Aorta (tissue), 5 donors: ENCODE measurements at regions not wholly inside any gene's neighbourhood (a gene's known extent, or its start where the extent isn't known, plus 50 kb on each side); places are given as distances from the start of the nearest gene placed in this dataset.

Experiments used
- ATAC-seq: fragments of 200-7000 bp; cut with Tn5 transposase; one replicate; pipeline ENCODE4 v1.9.1; 2022; ENCODE audit warnings: moderate library complexity; ENCODE audit not compliant: low FRiP score
- DNase-seq, 2 donors: peaks; one replicate each; pipeline ENCODE4 v3.0.0-alpha.2; 2020
- H3K27ac ChIP-seq, 2 donors: one replicate each; pipeline ENCODE4 v1.5.1; 2013; ENCODE audit warnings: low read length in 2 of 2, mild to moderate bottlenecking in 2 of 2, moderate library complexity in 2 of 2, control low read depth in 1 of 2, inconsistent platforms in 1 of 2, low read depth in 1 of 2
- H3K27me3 ChIP-seq, 2 donors: one replicate each; pipeline ENCODE4 v1.6.1; 2013; ENCODE audit warnings: control low read depth in 1 of 2, low read length in 1 of 2, mild to moderate bottlenecking in 1 of 2, moderate library complexity in 1 of 2; ENCODE audit not compliant: insufficient read depth in 2 of 2, control insufficient read depth in 1 of 2
- H3K36me3 ChIP-seq, 2 donors: one replicate each; pipeline ENCODE4 v1.6.1; 2013; ENCODE audit warnings: control low read depth in 1 of 2, low read length in 1 of 2, mild to moderate bottlenecking in 1 of 2; ENCODE audit not compliant: insufficient read depth in 2 of 2, control insufficient read depth in 1 of 2
- H3K4me1 ChIP-seq, 2 donors: one replicate each; pipeline ENCODE4 v1.6.1; 2013; ENCODE audit warnings: low read length in 2 of 2, control low read depth in 1 of 2, mild to moderate bottlenecking in 1 of 2, moderate library complexity in 1 of 2; ENCODE audit not compliant: insufficient read depth in 2 of 2, control insufficient read depth in 1 of 2
- H3K4me3 ChIP-seq, 2 donors: one replicate each; pipeline ENCODE4 v1.5.1; 2013; ENCODE audit warnings: low read length in 2 of 2, control low read depth in 1 of 2, mild to moderate bottlenecking in 1 of 2
- H3K9me3 ChIP-seq: one replicate; pipeline ENCODE4 v1.6.1; 2013; ENCODE audit warnings: mild to moderate bottlenecking, low read length; ENCODE audit not compliant: control insufficient read depth
- WGBS, 2 donors: extraction: QIAGEN DNeasy Blood & Tissue Kit; methylation state at CpG; one replicate each; pipeline ENCODE4 v1.1.7; 2013; 5-methylcytosine and 5-hydroxymethylcytosine counted together
- intact Hi-C, 2 donors: fragments of 100-400 bp; cut with DNase I; formaldehyde crosslinking; loops; one replicate each; pipeline versions ENCODE4 v1.14.2 to v1.15.0; 2022
- donor health status: healthy with polysubstance abuse.
- donor health status: Bipolar disorder and iron deficiency.
- donor health status: DM: no; HTN: no; CAD: no.
- donor health status: DM: no; HTN: no; CAD: no.
- donor health status: DM: yes; HTN: yes; CAD: no.

DNA sequence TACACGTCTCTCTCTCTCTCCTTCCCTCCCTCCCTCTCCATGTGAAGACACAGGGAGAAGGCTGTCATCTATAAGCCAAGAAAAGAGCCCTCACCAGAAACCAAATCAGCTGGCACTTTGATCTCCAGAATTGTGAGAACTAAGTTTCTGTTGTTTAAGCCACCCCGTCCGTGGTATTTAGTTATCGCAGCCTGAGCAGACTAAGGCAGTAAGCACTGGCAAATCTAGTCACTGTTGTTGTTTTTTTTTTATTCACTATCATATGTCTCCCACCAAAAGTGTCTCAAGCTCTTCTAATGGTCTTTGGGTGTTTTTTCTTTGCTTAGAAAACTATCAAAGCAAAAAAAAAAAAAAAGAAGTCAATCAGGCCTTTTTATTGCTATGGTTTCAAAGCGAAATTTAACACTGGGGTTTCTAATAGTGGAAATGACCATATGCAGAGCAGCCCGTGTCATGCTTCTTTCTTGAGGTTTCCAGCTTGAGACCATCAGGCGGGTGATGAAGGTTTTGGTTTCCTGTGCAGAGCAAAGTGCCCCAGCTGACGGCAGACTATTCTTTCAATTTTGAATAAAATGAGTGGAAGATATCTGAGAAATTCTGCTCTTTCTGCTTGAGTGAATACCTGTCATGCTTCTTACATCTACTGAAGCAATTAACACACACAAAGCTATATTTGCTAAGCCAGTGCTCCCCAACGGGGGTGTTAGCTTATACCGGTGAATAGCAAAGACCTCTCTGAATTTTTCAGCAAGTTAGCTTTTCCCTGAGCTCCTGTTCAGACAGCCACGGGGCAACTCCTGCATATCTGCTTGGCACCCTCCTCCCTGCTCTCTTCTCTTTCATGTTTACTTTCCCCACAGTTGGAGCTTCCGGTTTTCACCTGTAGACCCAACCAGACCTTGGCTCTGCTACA lies 394.1 kb upstream of the ATP5MC3 start:
- no peak for ATAC-seq
- Histone ChIP-seq H3K27ac (no peak overlapping the region), H3K9me3 (no peaks in the 10 kb centered on the region), H3K4me3 (no peak overlapping the region), H3K36me3 (no peaks in the 10 kb centered on the region), H3K27me3 (no peaks in the 10 kb centered on the region), H3K4me1 (no peaks in the 10 kb centered on the region)
- intact Hi-C loops = no loop called here
- 63 to 64% methylated on average over 12 of the region's 12 CpGs for WGBS, 2 donors
- DNase-seq = no peak

DNA sequence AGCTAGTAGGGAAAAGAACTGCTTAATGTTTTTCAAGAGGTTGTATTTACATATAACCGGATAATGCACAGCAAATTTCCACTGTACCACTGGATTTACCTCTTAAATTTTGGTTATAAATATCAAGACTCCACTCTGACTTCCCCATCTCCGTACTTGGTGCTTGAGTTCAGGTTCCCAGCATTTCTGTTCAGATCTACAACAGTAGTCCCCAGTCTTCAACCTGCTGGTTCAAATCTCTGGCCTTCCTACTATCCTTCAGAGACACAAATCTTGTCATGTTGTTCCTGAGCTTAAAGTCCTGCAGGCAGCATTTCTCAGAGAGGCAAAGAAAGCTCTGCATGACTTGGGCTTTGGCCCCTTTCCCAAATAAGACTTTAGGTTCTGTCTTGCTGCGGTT lies 392.6 kb upstream of the ATP5MC3 start:
- Histone ChIP-seq H3K27me3 (no peaks in the 10 kb centered on the region), H3K9me3 (no peaks in the 10 kb centered on the region), H3K4me3 (no peak overlapping the region), H3K4me1 (no peaks in the 10 kb centered on the region), H3K36me3 (no peaks in the 10 kb centered on the region), H3K27ac (no peak overlapping the region)
- no peak for ATAC-seq
- intact Hi-C loops = no loop called here
- no peak for DNase-seq
- 95 to 98% methylated on average over 3 of the region's 3 CpGs for WGBS, 2 donors

DNA sequence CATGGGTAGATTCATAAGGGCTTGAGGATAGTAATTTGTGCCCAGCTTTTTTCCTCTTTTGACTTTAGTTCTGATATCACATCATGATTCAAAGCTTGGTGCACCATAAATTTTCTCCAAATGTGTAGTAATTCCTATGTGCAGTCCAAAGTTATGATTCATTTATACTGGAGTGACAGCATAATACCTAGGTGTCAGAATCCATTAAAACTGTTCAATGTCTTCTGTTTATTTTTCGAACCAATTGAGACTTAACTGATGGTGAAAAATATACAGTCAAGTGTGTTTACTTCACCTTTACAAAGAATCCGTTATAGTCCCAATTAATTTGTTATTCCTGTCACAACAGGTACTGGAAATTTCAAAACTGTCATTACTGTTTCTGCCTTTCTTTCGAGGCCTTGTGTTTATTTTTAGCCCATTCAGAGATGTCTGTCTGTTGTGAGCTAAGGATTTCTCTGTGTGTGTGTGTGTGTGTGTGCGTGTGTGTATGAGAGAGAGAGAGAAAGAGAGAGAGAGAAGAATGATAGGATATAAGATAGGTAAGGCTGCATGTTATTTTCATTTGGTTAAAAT lies 389.7 kb upstream of the ATP5MC3 start:
- no peaks in the 10 kb centered on the region for H3K27me3 ChIP-seq
- WGBS, 2 donors = 57 to 65% methylated on average over 4 of the region's 4 CpGs
- H3K4me1 ChIP-seq = no peaks in the 10 kb centered on the region
- H3K9me3 ChIP-seq = no peaks in the 10 kb centered on the region
- intact Hi-C loops = no loop called here
- no peaks in the 10 kb centered on the region for H3K36me3 ChIP-seq
- no peak overlapping the region for H3K4me3 ChIP-seq
- no peak for DNase-seq
- H3K27ac ChIP-seq = no peak overlapping the region
- ATAC-seq = no peak

DNA sequence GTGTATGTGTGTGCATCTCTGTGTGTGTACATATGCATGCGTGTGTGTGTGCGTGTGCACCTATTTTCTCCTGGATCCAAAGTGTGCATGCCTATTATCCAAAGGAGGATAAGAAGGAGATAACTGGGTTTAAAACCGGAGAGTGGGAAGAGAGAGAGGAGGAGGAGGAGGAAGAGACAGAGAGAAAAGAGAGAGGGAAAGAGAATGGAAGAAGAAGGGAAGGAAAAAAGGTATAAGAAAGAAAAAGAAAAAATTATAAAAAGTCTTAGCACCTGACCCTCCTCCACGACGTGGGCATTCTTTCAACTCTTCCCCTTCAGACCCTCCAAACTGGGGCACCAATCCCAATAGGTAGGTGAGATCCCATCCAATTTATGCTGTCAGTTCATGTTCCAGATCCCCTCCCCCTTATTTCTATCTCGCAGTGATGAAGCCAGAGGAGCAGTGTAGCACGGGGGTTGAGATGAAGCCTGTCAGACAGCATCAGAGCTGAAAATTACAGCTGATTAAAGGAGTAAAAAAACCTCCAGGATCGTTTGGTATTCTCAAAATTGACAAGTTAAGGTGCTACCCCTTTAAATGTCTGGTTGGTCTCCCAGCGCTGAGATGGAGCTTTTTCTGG lies 386.7 kb upstream of the ATP5MC3 start:
- Histone ChIP-seq H3K27me3 (no peaks in the 10 kb centered on the region), H3K4me3 (no peak overlapping the region), H3K9me3 (no peaks in the 10 kb centered on the region), H3K36me3 (no peaks in the 10 kb centered on the region), H3K4me1 (no peaks in the 10 kb centered on the region), H3K27ac (no peak overlapping the region)
- 76 to 79% methylated on average over 9 of the region's 9 CpGs for whole genome bisulfite sequencing, 2 donors
- intact Hi-C loops = no loop called here
- no peak for DNase-seq
- no peak for ATAC-seq

DNA sequence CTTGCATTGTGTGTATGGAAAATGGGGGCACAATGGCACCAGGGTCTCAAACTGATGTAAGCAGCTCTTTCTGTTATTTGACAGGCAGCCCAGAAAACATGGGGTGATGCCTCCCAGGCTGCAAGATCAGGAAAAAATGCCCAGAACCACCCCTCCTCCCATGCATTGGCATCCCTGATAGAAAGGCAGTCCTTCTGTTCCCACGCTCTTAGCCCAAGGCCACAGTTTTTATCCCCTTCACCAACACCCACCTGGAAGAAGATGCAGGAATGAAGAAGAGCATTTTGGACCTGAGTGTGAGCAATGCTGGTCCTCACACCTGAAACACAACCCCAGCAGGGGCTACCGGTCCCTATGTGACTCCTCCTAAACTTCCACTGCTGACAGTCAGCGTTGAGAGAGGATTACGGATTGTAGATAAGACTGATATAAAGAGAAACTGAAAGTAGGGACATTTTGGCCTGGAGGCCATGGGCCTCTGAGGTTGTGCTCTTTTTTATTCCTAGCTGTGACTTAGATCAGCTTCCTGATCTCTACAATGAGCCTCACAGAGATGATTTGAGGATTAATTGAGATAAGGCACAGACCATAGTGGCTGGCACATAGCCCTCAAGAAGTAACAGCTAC lies 386.0 kb upstream of the ATP5MC3 start:
- Histone ChIP-seq H3K4me1 (no peaks in the 10 kb centered on the region), H3K27me3 (no peaks in the 10 kb centered on the region), H3K4me3 (no peak overlapping the region), H3K36me3 (no peaks in the 10 kb centered on the region), H3K27ac (no peak overlapping the region), H3K9me3 (no peaks in the 10 kb centered on the region)
- ATAC-seq (no peak), DNase-seq (no peak)
- intact Hi-C loops = no loop called here
- WGBS, 2 donors = 67 to 78% methylated on average over 4 of the region's 4 CpGs

DNA sequence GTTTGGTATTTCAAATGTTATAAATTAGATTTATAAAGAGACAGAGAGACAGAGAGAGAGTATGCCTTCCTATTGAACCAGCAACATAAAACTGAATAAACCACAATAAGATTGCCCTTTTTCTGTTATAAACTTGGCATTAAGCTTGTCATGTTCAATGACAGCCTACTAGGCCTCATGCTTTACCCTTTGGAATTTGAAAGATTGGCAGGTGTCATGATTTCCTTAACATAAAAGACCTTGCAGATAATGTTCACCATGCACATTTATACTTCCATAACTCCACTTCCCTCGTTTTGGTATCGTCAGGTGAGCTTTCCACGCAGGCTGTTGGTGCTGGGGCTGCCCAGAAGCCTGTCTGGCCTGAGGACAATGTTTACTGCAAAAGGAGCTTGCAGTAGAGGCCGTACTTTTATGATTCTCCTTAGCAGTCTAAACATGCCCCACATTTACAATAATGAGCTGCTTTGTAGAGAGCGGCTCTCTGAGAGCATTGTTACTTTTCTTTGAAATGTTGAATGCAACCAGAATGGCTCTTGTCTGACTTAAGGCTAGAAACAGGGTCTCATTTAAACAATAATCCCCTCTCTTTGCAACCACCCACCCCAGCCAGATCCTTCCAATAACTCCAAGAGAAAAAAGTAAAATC lies 379.1 kb upstream of the ATP5MC3 start:
- WGBS, 2 donors = 84 to 87% methylated on average over 5 of the region's 5 CpGs
- DNase-seq (no peak), ATAC-seq (no peak)
- no peaks in the 10 kb centered on the region for H3K9me3 ChIP-seq
- no peaks in the 10 kb centered on the region for H3K27me3 ChIP-seq
- intact Hi-C loops = no loop called here
- no peak overlapping the region for H3K4me3 ChIP-seq
- H3K4me1 ChIP-seq = no peaks in the 10 kb centered on the region
- no peaks in the 10 kb centered on the region for H3K36me3 ChIP-seq
- no peak overlapping the region for H3K27ac ChIP-seq

DNA sequence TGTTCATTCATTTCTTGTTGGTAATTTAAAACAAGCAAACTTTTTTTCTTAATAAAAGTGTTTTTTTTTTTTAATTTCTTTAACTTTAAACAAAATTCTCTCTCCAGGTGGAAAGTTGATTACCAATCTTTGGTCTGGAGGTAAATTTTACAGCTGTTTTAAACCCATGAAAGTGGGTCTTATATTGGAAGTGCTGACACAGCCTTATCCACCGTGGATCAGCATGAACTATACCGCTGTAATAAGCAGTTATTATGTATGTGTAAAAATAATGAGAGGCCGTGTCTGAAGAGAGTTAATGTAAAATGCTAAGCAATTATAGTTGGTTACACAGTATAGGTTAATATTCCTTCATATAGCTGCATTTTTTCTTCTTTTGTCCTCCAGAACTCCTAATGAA lies 378.1 kb upstream of the ATP5MC3 start:
- Histone ChIP-seq H3K4me1 (no peaks in the 10 kb centered on the region), H3K27ac (no peak overlapping the region)
- 86 to 88% methylated on average over 3 of the region's 3 CpGs for WGBS, 2 donors

DNA sequence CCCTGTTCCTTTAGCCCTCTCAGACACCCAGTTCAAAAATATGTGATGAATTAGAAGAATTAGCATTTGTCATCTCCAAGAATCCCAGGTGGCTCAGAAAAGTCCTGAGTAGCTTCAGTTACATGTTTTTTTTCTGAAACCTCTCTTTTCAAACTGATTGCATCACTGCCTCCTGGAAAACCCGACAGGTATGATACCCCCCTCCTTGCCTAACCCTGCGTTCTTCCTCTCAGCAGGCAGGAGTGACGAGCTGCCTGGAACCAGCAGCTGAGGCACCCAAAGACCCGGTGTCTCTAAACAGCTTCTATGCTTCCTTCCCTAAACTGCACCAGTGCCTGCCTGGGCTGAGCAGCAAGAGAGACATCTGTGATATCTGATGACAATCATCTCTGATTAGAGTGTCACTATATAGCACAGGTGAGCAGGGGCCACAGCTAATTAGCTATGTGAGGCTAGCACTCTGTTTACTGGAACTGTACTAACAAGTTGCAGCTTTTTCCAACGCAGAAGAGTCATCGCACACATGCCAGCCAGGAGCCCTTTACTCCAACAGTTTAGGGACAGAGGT lies 376.4 kb upstream of the ATP5MC3 start:
- DNase-seq (no peak), ATAC-seq (no peak)
- Histone ChIP-seq H3K27ac (no peak overlapping the region), H3K4me1 (no peaks in the 10 kb centered on the region), H3K4me3 (no peak overlapping the region), H3K36me3 (no peaks in the 10 kb centered on the region), H3K27me3 (no peaks in the 10 kb centered on the region), H3K9me3 (no peaks in the 10 kb centered on the region)
- 63 to 77% methylated on average over 6 of the region's 6 CpGs for WGBS, 2 donors
- intact Hi-C loops = no loop called here

More for the DNA sequence above, 378.1 kb upstream of the ATP5MC3 start:
- DNase-seq (no peak), ATAC-seq (no peak)
- intact Hi-C loops = no loop called here
- no peaks in the 10 kb centered on the region for H3K36me3 ChIP-seq
- no peak overlapping the region for H3K4me3 ChIP-seq
- no peaks in the 10 kb centered on the region for H3K9me3 ChIP-seq
- H3K27me3 ChIP-seq = no peaks in the 10 kb centered on the region
